WTC11 (cell line): ENCODE measurements at regions not wholly inside any gene's neighbourhood (a gene's known extent, or its start where the extent isn't known, plus 50 kb on each side); places are given as distances from the start of the nearest gene placed in this dataset.
"Not testable (repeated sequence)": the region's sequence is repeated elsewhere in the genome, so short reads cannot be mapped to it uniquely, and the experiment has no call there.

ENCODE experiments used
- ATF3 ChIP-seq: sonication (generic); formaldehyde crosslinking; conservative IDR thresholded peaks from 2 replicates; pipeline ENCODE4 v1.8.1; 2022; ENCODE audit warnings: mild to moderate bottlenecking, missing genetic modification reagents
- CREB1 ChIP-seq: sonication (generic); formaldehyde crosslinking; IDR thresholded peaks from 2 replicates; pipeline ENCODE4 v1.8.0; 2023; ENCODE audit warnings: mild to moderate bottlenecking, missing genetic modification reagents
- CTCF ChIP-seq: fragments of 200-600 bp; IDR thresholded peaks from 2 replicates; pipeline ENCODE4 v1.8.0; 2022; ENCODE audit warnings: antibody characterized with exemption
- JUN ChIP-seq: sonication (generic); formaldehyde crosslinking; IDR thresholded peaks from 2 replicates; pipeline ENCODE4 v1.8.0; 2023; ENCODE audit warnings: mild to moderate bottlenecking, missing genetic modification reagents
- NR3C1 ChIP-seq: sonication (generic); formaldehyde crosslinking; conservative IDR thresholded peaks from 2 replicates; pipeline ENCODE4 v1.8.1; 2023; ENCODE audit warnings: low read depth, mild to moderate bottlenecking, missing genetic modification reagents
- USF1 ChIP-seq: sonication (generic); formaldehyde crosslinking; IDR thresholded peaks from 2 replicates; pipeline ENCODE4 v1.8.0; 2022; ENCODE audit warnings: mild to moderate bottlenecking, missing genetic modification reagents
- USF2 ChIP-seq: sonication (generic); formaldehyde crosslinking; IDR thresholded peaks from 2 replicates; pipeline ENCODE4 v1.8.1; 2023; ENCODE audit warnings: mild to moderate bottlenecking, missing genetic modification reagents, moderate library complexity
- ZNF396 ChIP-seq: fragments of 250-450 bp; sonication (Bioruptor Pico); IDR thresholded peaks from 2 replicates; pipeline ENCODE4 v1.8.0; 2021; ENCODE audit warnings: mild to moderate bottlenecking, moderate library complexity, borderline replicate concordance
- TF ChIP-seq, protein P1 (sequence below): sonication (generic); formaldehyde crosslinking; IDR thresholded peaks from 2 replicates; pipeline ENCODE4 v1.8.0; 2022; ENCODE audit warnings: missing genetic modification reagents
- TF ChIP-seq, protein P2 (sequence below): sonication (generic); formaldehyde crosslinking; IDR thresholded peaks from 2 replicates; pipeline ENCODE4 v1.8.1; 2023; ENCODE audit warnings: mild to moderate bottlenecking, missing genetic modification reagents, borderline replicate concordance

GRCh38 chr21:13877503-13877902, 267.9 kb downstream of the POTED start:
- TF ChIP-seq CTCF; USF1 (CRISPR knock-in tag); ATF3 (CRISPR knock-in tag); ZNF396 (CRISPR knock-in tag); NR3C1 (CRISPR knock-in tag); USF2; CREB1 (CRISPR knock-in tag); JUN: not testable (repeated sequence)
- TF ChIP-seq, protein P1, sequence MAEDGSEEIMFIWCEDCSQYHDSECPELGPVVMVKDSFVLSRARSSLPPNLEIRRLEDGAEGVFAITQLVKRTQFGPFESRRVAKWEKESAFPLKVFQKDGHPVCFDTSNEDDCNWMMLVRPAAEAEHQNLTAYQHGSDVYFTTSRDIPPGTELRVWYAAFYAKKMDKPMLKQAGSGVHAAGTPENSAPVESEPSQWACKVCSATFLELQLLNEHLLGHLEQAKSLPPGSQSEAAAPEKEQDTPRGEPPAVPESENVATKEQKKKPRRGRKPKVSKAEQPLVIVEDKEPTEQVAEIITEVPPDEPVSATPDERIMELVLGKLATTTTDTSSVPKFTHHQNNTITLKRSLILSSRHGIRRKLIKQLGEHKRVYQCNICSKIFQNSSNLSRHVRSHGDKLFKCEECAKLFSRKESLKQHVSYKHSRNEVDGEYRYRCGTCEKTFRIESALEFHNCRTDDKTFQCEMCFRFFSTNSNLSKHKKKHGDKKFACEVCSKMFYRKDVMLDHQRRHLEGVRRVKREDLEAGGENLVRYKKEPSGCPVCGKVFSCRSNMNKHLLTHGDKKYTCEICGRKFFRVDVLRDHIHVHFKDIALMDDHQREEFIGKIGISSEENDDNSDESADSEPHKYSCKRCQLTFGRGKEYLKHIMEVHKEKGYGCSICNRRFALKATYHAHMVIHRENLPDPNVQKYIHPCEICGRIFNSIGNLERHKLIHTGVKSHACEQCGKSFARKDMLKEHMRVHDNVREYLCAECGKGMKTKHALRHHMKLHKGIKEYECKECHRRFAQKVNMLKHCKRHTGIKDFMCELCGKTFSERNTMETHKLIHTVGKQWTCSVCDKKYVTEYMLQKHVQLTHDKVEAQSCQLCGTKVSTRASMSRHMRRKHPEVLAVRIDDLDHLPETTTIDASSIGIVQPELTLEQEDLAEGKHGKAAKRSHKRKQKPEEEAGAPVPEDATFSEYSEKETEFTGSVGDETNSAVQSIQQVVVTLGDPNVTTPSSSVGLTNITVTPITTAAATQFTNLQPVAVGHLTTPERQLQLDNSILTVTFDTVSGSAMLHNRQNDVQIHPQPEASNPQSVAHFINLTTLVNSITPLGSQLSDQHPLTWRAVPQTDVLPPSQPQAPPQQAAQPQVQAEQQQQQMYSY (CRISPR knock-in tag) = not testable (repeated sequence)
- TF ChIP-seq, protein P2, sequence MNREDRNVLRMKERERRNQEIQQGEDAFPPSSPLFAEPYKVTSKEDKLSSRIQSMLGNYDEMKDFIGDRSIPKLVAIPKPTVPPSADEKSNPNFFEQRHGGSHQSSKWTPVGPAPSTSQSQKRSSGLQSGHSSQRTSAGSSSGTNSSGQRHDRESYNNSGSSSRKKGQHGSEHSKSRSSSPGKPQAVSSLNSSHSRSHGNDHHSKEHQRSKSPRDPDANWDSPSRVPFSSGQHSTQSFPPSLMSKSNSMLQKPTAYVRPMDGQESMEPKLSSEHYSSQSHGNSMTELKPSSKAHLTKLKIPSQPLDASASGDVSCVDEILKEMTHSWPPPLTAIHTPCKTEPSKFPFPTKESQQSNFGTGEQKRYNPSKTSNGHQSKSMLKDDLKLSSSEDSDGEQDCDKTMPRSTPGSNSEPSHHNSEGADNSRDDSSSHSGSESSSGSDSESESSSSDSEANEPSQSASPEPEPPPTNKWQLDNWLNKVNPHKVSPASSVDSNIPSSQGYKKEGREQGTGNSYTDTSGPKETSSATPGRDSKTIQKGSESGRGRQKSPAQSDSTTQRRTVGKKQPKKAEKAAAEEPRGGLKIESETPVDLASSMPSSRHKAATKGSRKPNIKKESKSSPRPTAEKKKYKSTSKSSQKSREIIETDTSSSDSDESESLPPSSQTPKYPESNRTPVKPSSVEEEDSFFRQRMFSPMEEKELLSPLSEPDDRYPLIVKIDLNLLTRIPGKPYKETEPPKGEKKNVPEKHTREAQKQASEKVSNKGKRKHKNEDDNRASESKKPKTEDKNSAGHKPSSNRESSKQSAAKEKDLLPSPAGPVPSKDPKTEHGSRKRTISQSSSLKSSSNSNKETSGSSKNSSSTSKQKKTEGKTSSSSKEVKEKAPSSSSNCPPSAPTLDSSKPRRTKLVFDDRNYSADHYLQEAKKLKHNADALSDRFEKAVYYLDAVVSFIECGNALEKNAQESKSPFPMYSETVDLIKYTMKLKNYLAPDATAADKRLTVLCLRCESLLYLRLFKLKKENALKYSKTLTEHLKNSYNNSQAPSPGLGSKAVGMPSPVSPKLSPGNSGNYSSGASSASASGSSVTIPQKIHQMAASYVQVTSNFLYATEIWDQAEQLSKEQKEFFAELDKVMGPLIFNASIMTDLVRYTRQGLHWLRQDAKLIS (CRISPR knock-in tag) = not testable (repeated sequence)
